Glutamatergic neuron (in vitro differentiated cells): ENCODE measurements at regions not wholly inside any gene's neighbourhood (a gene's known extent, or its start where the extent isn't known, plus 50 kb on each side); places are given as distances from the start of the nearest gene placed in this dataset.

ENCODE experiments used
- DNase-seq: peaks from one replicate; pipeline ENCODE4 v3.0.0; 2022
- H3K27ac Mint-ChIP-seq: one replicate; pipeline ENCODE4 v1.8.0; 2020; ENCODE audit warnings: mild to moderate bottlenecking, mixed read lengths, inconsistent platforms; ENCODE audit not compliant: unreplicated experiment
- H3K27me3 Mint-ChIP-seq: one replicate; pipeline ENCODE4 v1.8.0; 2020; ENCODE audit warnings: mild to moderate bottlenecking, moderate library complexity, mixed read lengths, inconsistent platforms; ENCODE audit not compliant: unreplicated experiment
- H3K36me3 Mint-ChIP-seq: one replicate; pipeline ENCODE4 v1.8.0; 2020; ENCODE audit warnings: mild to moderate bottlenecking, mixed read lengths, inconsistent platforms; ENCODE audit not compliant: unreplicated experiment
- H3K4me1 Mint-ChIP-seq: one replicate; pipeline ENCODE4 v1.8.0; 2020; ENCODE audit warnings: mild to moderate bottlenecking, low read depth, mixed read lengths, inconsistent platforms; ENCODE audit not compliant: unreplicated experiment
- H3K4me3 Mint-ChIP-seq: one replicate; pipeline ENCODE4 v1.8.0; 2020; ENCODE audit warnings: mild to moderate bottlenecking, mixed read lengths, inconsistent platforms; ENCODE audit not compliant: unreplicated experiment
- H3K9me3 Mint-ChIP-seq: one replicate; pipeline ENCODE4 v1.8.0; 2020; ENCODE audit warnings: mild to moderate bottlenecking, moderate library complexity, mixed read lengths, inconsistent platforms; ENCODE audit not compliant: unreplicated experiment
- TF ChIP-seq, protein P1 (sequence below): fragments of 200-600 bp; sonication (generic); IDR thresholded peaks from one replicate; pipeline ENCODE4 v1.5.0; 2021; ENCODE audit not compliant: partially characterized antibody, unreplicated experiment

DNA sequence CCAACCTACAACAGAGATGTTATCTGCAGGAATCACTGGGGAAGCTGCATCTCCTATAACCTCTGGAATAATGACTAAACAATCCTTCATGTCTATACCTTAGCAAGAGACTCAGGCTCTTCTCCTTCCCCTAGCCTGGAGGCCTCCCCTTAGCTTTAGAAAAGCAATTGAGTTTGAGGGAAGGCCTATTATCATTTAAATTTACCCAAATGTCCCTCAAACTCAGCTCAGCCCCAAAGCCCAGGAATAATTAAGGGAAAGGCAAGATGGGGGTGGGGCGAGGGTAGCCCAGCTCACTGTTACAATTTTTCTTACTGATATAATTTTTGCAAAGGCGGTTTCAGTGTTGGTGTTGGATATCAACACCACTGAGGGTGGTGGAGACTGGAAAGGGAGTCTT, 151.4 kb upstream of the EEA1 start:
- Mint-ChIP-seq H3K9me3 (peaks cover 1% of the 10 kb centered on the region), H3K27ac (no peak overlapping the region), H3K27me3 (no peaks in the 10 kb centered on the region), H3K4me1 (no peaks in the 10 kb centered on the region), H3K4me3 (no peak overlapping the region), H3K36me3 (no peaks in the 10 kb centered on the region)
- TF ChIP-seq, protein P1, sequence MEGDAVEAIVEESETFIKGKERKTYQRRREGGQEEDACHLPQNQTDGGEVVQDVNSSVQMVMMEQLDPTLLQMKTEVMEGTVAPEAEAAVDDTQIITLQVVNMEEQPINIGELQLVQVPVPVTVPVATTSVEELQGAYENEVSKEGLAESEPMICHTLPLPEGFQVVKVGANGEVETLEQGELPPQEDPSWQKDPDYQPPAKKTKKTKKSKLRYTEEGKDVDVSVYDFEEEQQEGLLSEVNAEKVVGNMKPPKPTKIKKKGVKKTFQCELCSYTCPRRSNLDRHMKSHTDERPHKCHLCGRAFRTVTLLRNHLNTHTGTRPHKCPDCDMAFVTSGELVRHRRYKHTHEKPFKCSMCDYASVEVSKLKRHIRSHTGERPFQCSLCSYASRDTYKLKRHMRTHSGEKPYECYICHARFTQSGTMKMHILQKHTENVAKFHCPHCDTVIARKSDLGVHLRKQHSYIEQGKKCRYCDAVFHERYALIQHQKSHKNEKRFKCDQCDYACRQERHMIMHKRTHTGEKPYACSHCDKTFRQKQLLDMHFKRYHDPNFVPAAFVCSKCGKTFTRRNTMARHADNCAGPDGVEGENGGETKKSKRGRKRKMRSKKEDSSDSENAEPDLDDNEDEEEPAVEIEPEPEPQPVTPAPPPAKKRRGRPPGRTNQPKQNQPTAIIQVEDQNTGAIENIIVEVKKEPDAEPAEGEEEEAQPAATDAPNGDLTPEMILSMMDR: no peak
- no peak for DNase-seq

DNA sequence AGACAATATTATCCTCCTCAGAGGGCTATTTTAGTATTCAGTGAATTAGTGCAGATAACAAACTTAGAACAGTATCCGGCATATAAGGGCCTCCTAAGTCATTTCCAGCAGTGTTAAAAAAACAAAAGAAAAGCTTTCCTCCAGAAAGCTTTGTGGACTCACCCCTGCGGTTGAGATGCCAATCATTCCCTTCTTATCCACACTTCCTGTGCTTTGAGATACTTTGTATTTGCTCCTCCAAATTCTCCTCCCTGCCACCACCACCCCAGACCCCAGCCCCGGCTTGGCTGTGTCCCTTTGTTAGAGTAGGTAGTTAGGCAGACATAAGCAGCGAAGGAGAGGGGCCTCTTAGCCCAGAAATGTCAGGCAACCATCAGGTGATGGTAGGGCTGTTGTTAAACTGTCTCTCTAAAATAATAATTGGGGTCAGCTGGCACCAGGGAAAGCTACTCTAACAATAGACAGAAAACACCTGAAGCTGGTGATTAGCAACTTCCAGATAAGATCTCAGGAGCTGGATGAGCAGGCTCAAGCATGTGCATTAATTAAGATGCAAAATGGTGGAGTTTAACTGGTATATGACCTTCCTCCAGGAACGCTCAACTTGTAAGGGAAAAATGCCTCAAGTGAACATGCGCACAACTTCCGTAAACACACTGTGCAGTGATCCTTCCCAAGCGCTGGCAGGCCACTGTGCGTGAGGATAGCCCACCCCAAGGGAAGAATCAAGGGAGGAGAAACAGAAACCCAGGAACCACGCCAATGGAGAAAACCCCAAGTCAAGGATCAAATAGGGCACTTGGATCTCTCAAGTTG, 152.1 kb upstream of the EEA1 start:
- TF ChIP-seq, protein P1: no peak
- Mint-ChIP-seq H3K27ac (no peak overlapping the region), H3K36me3 (no peaks in the 10 kb centered on the region), H3K4me1 (no peaks in the 10 kb centered on the region), H3K9me3 (peaks cover 1% of the 10 kb centered on the region), H3K27me3 (no peaks in the 10 kb centered on the region), H3K4me3 (no peak overlapping the region)
- DNase-seq: no peak

DNA sequence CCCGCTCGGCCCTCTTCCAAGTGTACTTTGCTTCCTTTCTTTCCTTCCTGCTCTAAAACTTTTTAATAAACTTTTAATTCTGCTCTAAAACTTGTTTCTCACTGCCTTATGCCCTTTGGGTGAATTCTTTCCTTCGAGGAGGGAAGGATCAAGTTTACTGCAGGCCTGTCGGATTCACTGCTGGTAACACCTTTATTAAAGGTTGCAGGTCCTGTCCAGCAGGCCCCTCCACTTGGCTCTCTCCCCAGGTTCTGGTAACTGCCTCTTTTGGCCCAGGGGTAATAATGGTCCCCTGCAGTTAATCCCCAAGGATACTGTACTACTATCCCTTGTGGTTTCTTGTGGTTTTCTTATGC, 152.7 kb upstream of the EEA1 start:
- no peaks in the 10 kb centered on the region for H3K36me3 Mint-ChIP-seq
- H3K27me3 Mint-ChIP-seq: no peaks in the 10 kb centered on the region
- no peak for DNase-seq
- no peak overlapping the region for H3K4me3 Mint-ChIP-seq
- peaks cover 1% of the 10 kb centered on the region for H3K9me3 Mint-ChIP-seq
- H3K27ac Mint-ChIP-seq: no peak overlapping the region
- H3K4me1 Mint-ChIP-seq: no peaks in the 10 kb centered on the region
- TF ChIP-seq, protein P1: no peak

DNA sequence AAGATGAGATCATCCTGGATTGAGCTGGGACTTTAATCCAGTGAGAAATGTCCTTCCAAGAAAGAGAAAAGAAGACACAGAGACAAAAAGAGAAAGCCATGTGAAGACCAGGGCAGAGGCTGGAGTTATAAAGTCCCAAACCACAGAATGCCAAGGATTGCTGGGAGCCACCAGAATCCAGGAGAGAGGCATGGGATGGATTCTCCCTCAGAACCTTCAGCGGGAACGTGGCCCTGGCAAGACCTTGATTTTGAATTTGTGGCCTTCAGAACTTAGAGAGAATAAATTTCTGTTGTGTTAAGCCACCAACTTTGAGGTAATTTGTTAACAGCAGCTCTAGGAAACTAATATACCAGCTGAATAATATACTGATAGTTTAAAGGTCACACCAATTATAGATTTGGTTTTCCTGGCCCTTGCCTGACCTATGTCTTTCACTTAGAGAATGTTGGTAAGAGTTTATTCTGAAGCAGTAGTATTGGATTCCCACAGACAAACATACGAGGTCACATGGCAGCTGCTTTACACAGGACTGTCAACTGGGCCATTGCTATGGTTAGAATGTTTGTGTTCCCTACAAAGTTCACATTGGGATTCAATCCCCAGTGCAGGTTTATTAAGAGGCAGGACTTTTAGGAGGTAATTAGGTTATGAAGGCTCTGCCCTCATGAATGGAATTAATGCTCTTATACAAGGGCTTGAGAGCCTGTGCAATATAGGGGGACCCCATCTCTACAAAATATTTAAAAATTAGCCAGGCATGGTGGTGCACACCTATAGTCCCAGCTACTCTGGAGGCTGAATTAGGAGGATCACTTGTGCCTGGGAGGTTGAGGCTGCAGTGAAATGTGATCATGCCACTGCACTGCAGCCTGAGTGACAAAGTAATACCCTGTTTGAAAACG, 156.5 kb upstream of the EEA1 start:
- H3K4me1 Mint-ChIP-seq: peaks cover 2% of the 10 kb centered on the region
- H3K27me3 Mint-ChIP-seq: no peaks in the 10 kb centered on the region
- H3K9me3 Mint-ChIP-seq: no peaks in the 10 kb centered on the region
- no peak for DNase-seq
- no peak overlapping the region for H3K27ac Mint-ChIP-seq
- TF ChIP-seq, protein P1: no peak
- no peaks in the 10 kb centered on the region for H3K36me3 Mint-ChIP-seq
- H3K4me3 Mint-ChIP-seq: no peak overlapping the region
